H54 (cell line): ENCODE measurements at regions not wholly inside any gene's neighbourhood (a gene's known extent, or its start where the extent isn't known, plus 50 kb on each side); places are given as distances from the start of the nearest gene placed in this dataset.

Source experiments
- DNase-seq: peaks from one replicate; pipeline ENCODE4 v3.0.0; 2011; ENCODE audit warnings: low spot score, mixed read lengths; ENCODE audit not compliant: insufficient read length
- FAIRE-seq: peaks from 3 replicates; lab custom pipeline; 2011; peaks lifted over from hg19 to GRCh38; lab: Jason Lieb, UNC
- POLR2A ChIP-seq: IDR thresholded peaks from 2 replicates; pipeline ENCODE4 v1.6.1; 2011; ENCODE audit warnings: low read depth, mild to moderate bottlenecking, low read length

DNA sequence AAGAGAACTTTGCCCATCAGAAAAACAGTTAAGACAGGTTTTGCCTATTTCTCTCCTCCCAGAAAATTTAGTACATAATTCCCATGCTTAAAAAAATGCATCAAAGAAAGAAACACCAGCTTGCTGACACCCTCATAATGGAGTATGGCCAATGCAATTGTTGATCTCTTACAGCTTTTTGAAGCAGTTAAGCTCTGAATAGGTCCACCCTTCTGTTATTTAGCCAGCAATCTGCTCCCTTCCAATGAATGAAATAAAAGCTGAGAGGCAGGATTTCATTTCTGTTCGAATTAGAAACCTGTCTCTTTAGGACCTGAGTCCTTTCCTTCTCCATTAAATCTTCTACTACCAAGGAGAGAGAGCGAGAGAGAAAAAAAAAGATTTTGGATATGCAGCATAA lies 288.7 kb downstream of the RNF144B start:
- TF ChIP-seq POLR2A = no peak
- FAIRE-seq (no peak), DNase-seq (no peak)

DNA sequence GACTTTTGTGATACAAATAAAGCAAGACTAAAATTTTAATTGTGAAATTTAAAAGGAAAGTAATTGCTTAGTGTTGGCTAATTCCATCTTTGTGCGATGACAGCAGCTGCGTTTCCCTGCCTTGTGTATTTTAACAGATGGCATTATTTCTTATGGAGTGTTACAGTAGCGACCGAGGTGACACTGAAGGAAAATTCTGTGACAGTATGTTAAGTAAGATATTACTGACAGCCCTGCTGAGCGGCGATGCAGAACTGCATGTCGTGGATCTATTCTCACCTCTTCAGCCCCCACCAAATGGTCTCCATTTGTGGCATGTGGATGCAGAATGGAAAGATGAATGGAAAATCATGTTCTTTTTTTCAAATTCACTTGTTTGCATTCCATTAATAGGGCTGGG lies 289.4 kb downstream of the RNF144B start:
- no peak for FAIRE-seq
- TF ChIP-seq POLR2A = no peak

GRCh38 chr6:18680842-18681241 lies 293.7 kb downstream of the RNF144B start:
- TF ChIP-seq POLR2A = no peak
- FAIRE-seq = no peak
- DNase-seq = no peak

More for the DNA sequence above, 289.4 kb downstream of the RNF144B start:
- DNase-seq = no peak

GRCh38 chr6:18681832-18682503 lies 294.8 kb downstream of the RNF144B start:
- no peak for TF ChIP-seq POLR2A
- FAIRE-seq (no peak), DNase-seq (no peak)

DNA sequence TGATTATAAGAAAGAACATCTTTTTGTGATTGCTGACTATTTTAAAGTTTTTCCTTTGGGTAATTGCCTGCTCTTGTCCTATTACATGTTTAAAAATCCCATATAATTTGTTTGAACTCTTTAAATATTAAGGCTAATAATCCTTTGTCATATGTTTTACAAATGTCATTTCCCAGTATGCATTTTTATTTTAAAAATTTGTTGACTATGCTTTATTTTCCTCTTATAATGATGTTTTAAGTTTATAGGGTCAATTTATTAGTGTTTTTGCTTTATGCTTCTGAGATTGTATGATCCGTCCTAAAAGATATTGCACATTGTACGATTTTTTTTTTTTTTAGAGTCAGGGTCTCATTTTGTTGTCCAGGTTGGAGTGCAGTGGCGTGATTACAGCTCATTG lies 297.2 kb downstream of the RNF144B start:
- DNase-seq = no peak
- no peak for FAIRE-seq
- no peak for TF ChIP-seq POLR2A

GRCh38 chr6:18692929-18693685 lies 306.0 kb downstream of the RNF144B start:
- FAIRE-seq (no peak), DNase-seq (no peak)
- TF ChIP-seq POLR2A = no peak

GRCh38 chr6:18693881-18694280 lies 306.7 kb downstream of the RNF144B start:
- DNase-seq = no peak
- TF ChIP-seq POLR2A = no peak
- no peak for FAIRE-seq

- TF ChIP-seq POLR2A = no peak
- DNase-seq (no peak), FAIRE-seq (no peak)
Measured at GRCh38 chr6:18703546-18703945, 316.4 kb downstream of the RNF144B start.

- no peak for FAIRE-seq
- TF ChIP-seq POLR2A = no peak
Measured at GRCh38 chr6:18707714-18708439, 320.7 kb downstream of the RNF144B start.

GRCh38 chr6:18712595-18712994 lies 325.4 kb downstream of the RNF144B start:
- no peak for FAIRE-seq
- no peak for DNase-seq
- no peak for TF ChIP-seq POLR2A

More at GRCh38 chr6:18707714-18708439, 320.7 kb downstream of the RNF144B start:
- no peak for DNase-seq

DNA sequence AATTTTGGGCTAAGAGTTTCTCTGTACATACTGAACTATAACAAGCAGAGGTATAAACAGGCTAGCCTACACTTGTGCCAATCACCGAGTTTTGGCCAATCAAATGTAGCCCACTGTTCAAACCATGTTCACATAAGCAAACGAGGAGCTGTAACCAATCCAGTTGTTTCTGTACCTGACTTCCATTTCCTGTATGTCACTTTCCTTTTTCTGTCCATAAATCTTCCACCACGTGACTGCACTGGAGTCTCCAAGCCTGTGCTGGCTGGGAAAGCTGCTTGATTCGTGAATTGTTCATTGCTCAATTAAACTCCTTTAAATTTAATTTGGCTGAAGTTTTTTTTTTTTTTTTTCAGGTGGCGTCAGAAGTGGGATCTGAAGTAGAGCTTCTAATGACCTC lies 332.9 kb downstream of the RNF144B start:
- TF ChIP-seq POLR2A = no peak
- FAIRE-seq (no peak), DNase-seq (no peak)

DNA sequence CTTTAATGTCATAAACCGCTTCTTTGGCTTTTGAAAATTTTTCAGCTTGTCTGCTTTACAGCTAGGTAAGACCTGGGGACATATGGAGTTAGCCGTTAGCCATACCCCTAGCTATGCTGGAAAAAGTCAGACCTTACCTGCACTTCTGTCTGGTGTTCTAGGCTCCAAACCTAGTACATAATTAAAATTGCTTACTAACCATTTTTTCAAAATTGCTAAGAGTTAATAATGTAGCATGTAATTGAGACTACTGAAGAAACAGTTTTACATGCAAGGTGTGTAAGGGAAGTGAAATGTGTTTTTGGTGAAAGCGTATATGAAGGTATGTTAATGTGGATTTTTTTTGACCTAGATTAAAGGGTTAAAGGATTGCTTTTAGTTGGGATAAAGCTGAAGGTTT lies 336.9 kb downstream of the RNF144B start:
- DNase-seq (no peak), FAIRE-seq (no peak)
- no peak for TF ChIP-seq POLR2A

GRCh38 chr6:18725449-18725848 lies 338.3 kb downstream of the RNF144B start:
- FAIRE-seq (no peak), DNase-seq (no peak)
- TF ChIP-seq POLR2A = no peak

DNA sequence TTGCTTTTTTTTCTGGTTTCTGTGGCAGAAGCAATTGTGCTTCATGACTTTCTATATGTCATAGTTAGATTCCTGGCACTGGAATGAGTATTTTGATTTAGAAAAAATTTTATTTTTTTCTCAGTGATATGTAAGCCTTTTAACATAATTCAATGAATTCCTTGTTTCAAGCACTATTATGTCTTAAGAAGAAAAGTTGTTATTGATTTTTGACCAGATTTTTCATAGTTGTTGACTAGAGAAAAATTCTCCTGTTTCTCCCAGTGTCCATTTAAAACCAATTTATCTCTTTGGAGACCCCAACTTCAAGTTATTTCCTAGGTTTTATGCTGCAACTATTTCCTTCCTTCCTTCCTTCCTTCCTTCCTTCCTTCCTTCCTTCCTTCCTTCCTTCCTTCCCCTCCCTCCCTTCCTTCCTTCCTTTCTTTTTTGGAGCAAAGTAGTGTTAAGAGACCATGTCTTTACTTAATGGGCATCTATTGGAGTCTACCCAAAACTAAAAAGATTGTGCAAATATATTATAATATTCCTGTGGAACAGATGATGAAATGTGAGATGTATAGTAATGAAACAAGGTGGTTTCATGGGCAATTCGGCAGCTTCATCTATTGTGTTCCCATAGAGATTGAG lies 346.9 kb downstream of the RNF144B start:
- no peak for TF ChIP-seq POLR2A
- DNase-seq (no peak), FAIRE-seq (no peak)

DNA sequence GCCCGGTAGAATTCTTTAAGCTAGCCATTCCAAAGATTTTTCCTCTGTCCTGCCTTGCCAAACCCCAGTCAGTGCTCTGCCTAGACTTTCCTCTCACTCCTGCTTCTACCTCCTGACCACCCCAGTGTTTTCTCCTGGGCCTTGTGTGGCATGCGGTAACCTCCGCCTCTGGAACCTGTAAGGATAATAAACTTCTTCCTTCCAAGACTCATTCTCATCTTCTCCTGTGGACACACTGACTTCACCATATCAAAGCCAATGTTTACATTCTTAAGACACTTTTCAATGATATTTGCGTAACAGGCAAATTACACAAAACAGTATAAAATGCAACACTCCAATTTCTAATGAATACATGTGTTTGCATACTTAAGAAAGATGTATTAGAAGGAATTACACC lies 354.6 kb downstream of the RNF144B start:
- no peak for TF ChIP-seq POLR2A
- FAIRE-seq (no peak), DNase-seq (no peak)
